ENCODE measurements at regions not wholly inside any gene's neighbourhood (a gene's known extent, or its start where the extent isn't known, plus 50 kb on each side); places are given as distances from the start of the nearest gene placed in this dataset.
"Not testable (repeated sequence)": the region's sequence is repeated elsewhere in the genome, so short reads cannot be mapped to it uniquely, and the experiment has no call there.

GRCh38 chr5:30455484-30455883, 738.0 kb upstream of the CDH6 start:
- not testable (repeated sequence) for TF ChIP-seq CTCF, POLR2AphosphoS5 (IDR thresholded peaks at IDR 0.05)
